Ovary (tissue), 3 donors: ENCODE measurements at regions not wholly inside any gene's neighbourhood (a gene's known extent, or its start where the extent isn't known, plus 50 kb on each side); places are given as distances from the start of the nearest gene placed in this dataset.

Experiments
- CTCF ChIP-seq, 3 donors: fragments of 450-650 bp in 2 of 3; fragments of 200-600 bp in 1 of 3; IDR thresholded peaks; one replicate each; pipeline versions ENCODE4 v1.5.1 to v1.8.0; 2016 to 2022; ENCODE audit warnings: antibody characterized with exemption in 3 of 3, mild to moderate bottlenecking in 1 of 3
- EP300 ChIP-seq: sonication (generic); formaldehyde crosslinking; IDR thresholded peaks from one replicate; pipeline ENCODE4 v1.6.1; 2017; ENCODE audit warnings: antibody characterized with exemption
- POLR2A ChIP-seq: fragments of 450-650 bp; IDR thresholded peaks from one replicate; pipeline ENCODE4 v1.6.1; 2017; ENCODE audit warnings: antibody characterized with exemption, mild to moderate bottlenecking, moderate library complexity
- donor health status: DM: no; HTN: no; CAD: no.

GRCh38 chr11:26018336-26018735 lies 313.6 kb upstream of the ANO3 start:
- TF ChIP-seq CTCF (IDR thresholded peaks at IDR 0.05) (no peak), POLR2A (no peak), EP300 (no peak)
